K562 (cell line): ENCODE measurements at regions not wholly inside any gene's neighbourhood (a gene's known extent, or its start where the extent isn't known, plus 50 kb on each side); places are given as distances from the start of the nearest gene placed in this dataset.

ENCODE experiments used
- ATAC-seq: fragments of 200-7000 bp; cut with Tn5 transposase; 3 replicates; pipeline ENCODE4 v1.9.1; 2020; ENCODE audit warnings: moderate library complexity
- BruUV-seq: library from RNA; stranded (reverse); fragments of 400-500 nt; replicated peaks from 2 replicates; lab custom pipeline; 2021; lab: Mats Ljungman, UMichigan
- CTCF ChIA-PET: fragments of 300-600 bp; formaldehyde crosslinking; extraction: SDS; loops from one replicate; lab custom pipeline; 2021; ENCODE audit warnings: low intra/inter-chr PET ratio; lab: Yijun Ruan, JAX
- POLR2A ChIA-PET: fragments of 300-600, 350-650 bp; sonication (Branson Sonifier 250); formaldehyde crosslinking; extraction: SDS; loops from one replicate; lab custom pipeline; 2021; ENCODE audit warnings: antibody characterized with exemption, inconsistent platforms; lab: Yijun Ruan, JAX
- DNase-seq, 4 experiments: peaks; one replicate each; pipeline versions ENCODE4 v3.0.0 to v3.0.0-alpha.2; 2011 to 2018; ENCODE audit warnings: low spot score in 3 of 4, mixed read lengths in 3 of 4; ENCODE audit errors: extremely low read depth in 1 of 4
- FAIRE-seq: peaks from 2 replicates; lab custom pipeline; 2011; peaks lifted over from hg19 to GRCh38; lab: Jason Lieb, UNC
- H2AFZ ChIP-seq: 2 replicates; pipeline ENCODE4 v1.6.0; 2011; ENCODE audit warnings: low read depth, low read length, control low read depth, inconsistent platforms
- H3K27ac ChIP-seq: fragments of 200-600 bp; 3 replicates; pipeline ENCODE4 v1.8.0; 2011; ENCODE audit warnings: low read depth, mild to moderate bottlenecking, control low read depth, inconsistent platforms, low read length, moderate library complexity, mixed read lengths; ENCODE audit errors: extremely low read depth
- H3K27me3 ChIP-seq, 2 experiments: fragments of 300-600 bp in 1 of 2; 2 replicates in 1 of 2; 3 replicates in 1 of 2; pipeline versions ENCODE4 v1.6.0 to v1.8.0; 2011; ENCODE audit warnings: inconsistent platforms in 2 of 2, low read length in 2 of 2, mild to moderate bottlenecking in 1 of 2, mixed read lengths in 1 of 2, moderate library complexity in 1 of 2; ENCODE audit not compliant: control insufficient read depth in 2 of 2, insufficient read depth in 2 of 2
- H3K36me3 ChIP-seq: fragments of 300-600 bp; 3 replicates; pipeline ENCODE4 v1.8.0; 2011; ENCODE audit warnings: mild to moderate bottlenecking, low read length, inconsistent platforms; ENCODE audit not compliant: control insufficient read depth, insufficient read depth
- H3K4me1 ChIP-seq, 2 experiments: fragments of 200-600 bp in 1 of 2; replicated peaks in 1 of 2; 2 replicates in 1 of 2; 3 replicates in 1 of 2; pipeline versions ENCODE4 v1.5.1 to v1.8.0; 2011; ENCODE audit warnings: inconsistent platforms in 2 of 2, low read length in 2 of 2, mild to moderate bottlenecking in 1 of 2, mixed read lengths in 1 of 2, moderate library complexity in 1 of 2; ENCODE audit not compliant: control insufficient read depth in 2 of 2, insufficient read depth in 2 of 2
- H3K4me2 ChIP-seq: 2 replicates; pipeline ENCODE4 v1.6.1; 2011; ENCODE audit warnings: low read length, control low read depth, inconsistent platforms, mixed read lengths; ENCODE audit not compliant: insufficient read depth
- H3K4me3 ChIP-seq: fragments of 200-600 bp; sonication (generic), shearing (Covaris generic); 2 replicates; pipeline ENCODE4 v1.5.1; 2016; ENCODE audit warnings: control low read depth, inconsistent platforms
- H3K79me2 ChIP-seq: fragments of 200-600 bp; 3 replicates; pipeline ENCODE4 v1.8.0; 2011; ENCODE audit warnings: low read length, inconsistent platforms; ENCODE audit not compliant: control insufficient read depth, insufficient read depth
- H3K9ac ChIP-seq, 2 experiments: 2 replicates each; pipeline versions ENCODE4 v1.6.0 to v1.6.1; 2011; ENCODE audit warnings: low read depth in 2 of 2, low read length in 2 of 2, control low read depth in 1 of 2, inconsistent platforms in 1 of 2, mild to moderate bottlenecking in 1 of 2, mixed read lengths in 1 of 2; ENCODE audit not compliant: insufficient read depth in 1 of 2
- H3K9me1 ChIP-seq: one replicate; pipeline ENCODE4 v1.6.0; 2011; ENCODE audit warnings: inconsistent platforms, mild to moderate bottlenecking, low read length, moderate library complexity; ENCODE audit not compliant: control insufficient read depth, insufficient read depth
- H3K9me3 ChIP-seq: replicated peaks from 2 replicates; pipeline ENCODE4 v1.5.1; 2011; ENCODE audit warnings: low read depth, low read length, inconsistent platforms; ENCODE audit not compliant: control insufficient read depth, insufficient read depth
- H4K20me1 ChIP-seq: replicated peaks from 2 replicates; pipeline ENCODE4 v1.6.1; 2011; ENCODE audit warnings: low read length, inconsistent platforms, mixed read lengths; ENCODE audit not compliant: control insufficient read depth, insufficient read depth
- CLOCK ChIP-seq: fragments of 250-450 bp; sonication (Bioruptor Pico); IDR thresholded peaks from 2 replicates; pipeline ENCODE4 v1.4.0; 2020; ENCODE audit warnings: mild to moderate bottlenecking, moderate library complexity, borderline replicate concordance
- CREB1 ChIP-seq, 2 experiments: sonication (generic) in 1 of 2; formaldehyde crosslinking in 1 of 2; IDR thresholded peaks; 2 replicates each; pipeline versions ENCODE4 v1.6.1 to v1.8.0; 2012 to 2022; ENCODE audit warnings: inconsistent platforms in 1 of 2, mild to moderate bottlenecking in 1 of 2, missing genetic modification reagents in 1 of 2, moderate library complexity in 1 of 2
- E2F3 ChIP-seq: fragments of 250-450 bp; sonication (Bioruptor Pico); IDR thresholded peaks from 2 replicates; pipeline ENCODE4 v1.4.0; 2020; ENCODE audit warnings: mild to moderate bottlenecking
- HDGF ChIP-seq: fragments of 450-650 bp; IDR thresholded peaks from 2 replicates; pipeline ENCODE4 v1.6.1; 2016
- HLTF ChIP-seq: fragments of 450-650 bp; IDR thresholded peaks from 2 replicates; pipeline ENCODE4 v1.6.1; 2016
- KDM5B ChIP-seq: fragments of 200-600 bp; sonication (generic); IDR thresholded peaks from 2 replicates; pipeline ENCODE4 v1.6.1; 2012; ENCODE audit warnings: low read depth, mild to moderate bottlenecking, moderate library complexity, low read length, control low read depth, inconsistent platforms; ENCODE audit not compliant: insufficient replicate concordance
- MAZ ChIP-seq, 2 experiments: fragments of 450-650 bp in 1 of 2; sonication (generic) in 1 of 2; formaldehyde crosslinking; IDR thresholded peaks in 1 of 2; conservative IDR thresholded peaks in 1 of 2; 2 replicates each; pipeline versions ENCODE4 v1.4.0 to v1.5.0; 2020; ENCODE audit warnings: mild to moderate bottlenecking in 1 of 2, missing genetic modification reagents in 1 of 2
- MTA3 ChIP-seq: fragments of 450-650 bp; formaldehyde crosslinking; IDR thresholded peaks from 2 replicates; pipeline ENCODE4 v1.6.1; 2017; ENCODE audit warnings: mild to moderate bottlenecking, borderline replicate concordance
- NFYB ChIP-seq: IDR thresholded peaks from 2 replicates; pipeline ENCODE4 v1.6.1; 2011; ENCODE audit warnings: mild to moderate bottlenecking, moderate library complexity; ENCODE audit not compliant: insufficient read length; ENCODE audit errors: extremely low read depth
- PHTF2 ChIP-seq: fragments of 250-450 bp; sonication (Bioruptor Pico); IDR thresholded peaks from 2 replicates; pipeline ENCODE4 v1.5.0; 2021; ENCODE audit warnings: mild to moderate bottlenecking
- PML ChIP-seq: IDR thresholded peaks from 2 replicates; pipeline ENCODE4 v1.6.1; 2012; ENCODE audit warnings: low read length, inconsistent platforms
- SMAD2 ChIP-seq: fragments of 150-350 bp; IDR thresholded peaks from 2 replicates; pipeline ENCODE4 v1.6.1; 2014; ENCODE audit warnings: low read depth, mild to moderate bottlenecking, low read length
- ZFP30 ChIP-seq: fragments of 250-450 bp; sonication (Bioruptor Pico); IDR thresholded peaks from 2 replicates; pipeline ENCODE4 v1.8.0; 2022; ENCODE audit warnings: moderate library complexity, mild to moderate bottlenecking, inconsistent platforms, borderline replicate concordance
- ZNF12 ChIP-seq: sonication (generic); formaldehyde crosslinking; IDR thresholded peaks from 2 replicates; pipeline ENCODE4 v1.4.0; 2020; ENCODE audit warnings: mild to moderate bottlenecking, missing genetic modification reagents
- ZNF174 ChIP-seq: fragments of 250-450 bp; sonication (Bioruptor Pico); IDR thresholded peaks from 2 replicates; pipeline ENCODE4 v1.4.0; 2020; ENCODE audit warnings: mild to moderate bottlenecking
- ZNF41 ChIP-seq: fragments of 250-450 bp; sonication (Bioruptor Pico); conservative IDR thresholded peaks from 2 replicates; pipeline ENCODE4 v1.4.0; 2020; ENCODE audit warnings: mild to moderate bottlenecking
- ZNF583 ChIP-seq: fragments of 250-450 bp; sonication (Bioruptor Pico); IDR thresholded peaks from 2 replicates; pipeline ENCODE4 v1.4.0; 2020
- WGBS: fragments of 100-300 bp; shearing (Covaris generic); methylation state at CpG from one replicate; pipeline ENCODE4 v1.1.6; 2016; ENCODE audit warnings: low coverage, mixed read lengths; ENCODE audit not compliant: insufficient coverage; ENCODE audit errors: missing lambda C conversion rate; 5-methylcytosine and 5-hydroxymethylcytosine counted together
- in situ Hi-C: fragments of 300-500 bp; cut with MboI; formaldehyde crosslinking; loops from 4 replicates; pipeline ENCODE4 v1.15.0; 2018; ENCODE audit warnings: inconsistent platforms, mixed read lengths
- intact Hi-C: fragments of 100-400 bp; cut with micrococcal nuclease; formaldehyde crosslinking; loops from 2 replicates; pipeline ENCODE4 v1.14.2; 2022
- TF ChIP-seq, protein P1 (sequence below): IDR thresholded peaks from 2 replicates; pipeline ENCODE4 v1.6.1; 2014; ENCODE audit warnings: antibody characterized with exemption

DNA sequence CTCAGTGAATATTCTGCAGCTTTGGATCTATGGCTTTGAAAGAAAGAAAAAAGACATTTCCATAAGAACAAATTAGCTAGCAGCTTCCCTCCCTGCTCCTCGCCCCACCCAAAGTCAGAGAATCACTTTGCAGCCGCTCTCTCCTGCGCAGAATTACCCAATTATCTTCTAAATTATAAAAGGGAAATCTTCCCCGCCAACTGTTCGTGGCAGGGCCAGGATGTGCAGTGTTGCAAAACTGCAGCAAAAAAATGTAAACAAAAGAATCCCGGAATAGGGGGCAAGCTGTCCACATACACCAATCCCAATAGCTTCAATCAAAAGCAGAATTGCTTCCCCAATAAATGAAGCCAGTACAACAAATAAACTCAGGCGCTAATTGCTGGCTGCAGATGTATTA, 510.6 kb downstream of the RBFOX1 start:
- no peak for ATAC-seq
- Histone ChIP-seq H2AFZ (no peak overlapping the region), H3K27me3 (no peaks in the 10 kb centered on the region), H3K9me1 (no peaks in the 10 kb centered on the region), H3K4me3 (no peak overlapping the region), H3K27ac (no peak overlapping the region), H3K79me2 (no peaks in the 10 kb centered on the region), H4K20me1 (no peaks in the 10 kb centered on the region), H3K9me3 (no peaks in the 10 kb centered on the region), H3K4me1 (no peaks in the 10 kb centered on the region), H3K4me2 (no peak overlapping the region), H3K36me3 (no peaks in the 10 kb centered on the region), H3K9ac (no peak overlapping the region)
- no peak for TF ChIP-seq ZNF583 (CRISPR knock-in tag)
- TF ChIP-seq NFYB = no peak
- TF ChIP-seq, protein P1, sequence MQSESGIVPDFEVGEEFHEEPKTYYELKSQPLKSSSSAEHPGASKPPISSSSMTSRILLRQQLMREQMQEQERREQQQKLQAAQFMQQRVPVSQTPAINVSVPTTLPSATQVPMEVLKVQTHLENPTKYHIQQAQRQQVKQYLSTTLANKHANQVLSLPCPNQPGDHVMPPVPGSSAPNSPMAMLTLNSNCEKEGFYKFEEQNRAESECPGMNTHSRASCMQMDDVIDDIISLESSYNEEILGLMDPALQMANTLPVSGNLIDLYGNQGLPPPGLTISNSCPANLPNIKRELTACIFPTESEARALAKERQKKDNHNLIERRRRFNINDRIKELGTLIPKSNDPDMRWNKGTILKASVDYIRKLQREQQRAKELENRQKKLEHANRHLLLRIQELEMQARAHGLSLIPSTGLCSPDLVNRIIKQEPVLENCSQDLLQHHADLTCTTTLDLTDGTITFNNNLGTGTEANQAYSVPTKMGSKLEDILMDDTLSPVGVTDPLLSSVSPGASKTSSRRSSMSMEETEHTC = no peak
- no peak for TF ChIP-seq ZFP30
- no peak for TF ChIP-seq ZNF41 (CRISPR knock-in tag)
- no peak for TF ChIP-seq SMAD2
- TF ChIP-seq HDGF = no peak
- TF ChIP-seq E2F3 = no peak
- TF ChIP-seq MAZ (CRISPR knock-in tag; conservative IDR thresholded peaks at IDR 0.05 in 1 of 2, IDR thresholded peaks at IDR 0.05 in 1 of 2) = no peak
- TF ChIP-seq KDM5B = no peak
- no peak for TF ChIP-seq CREB1 (IDR thresholded peaks at IDR 0.05)
- TF ChIP-seq CREB1 (CRISPR knock-in tag; IDR thresholded peaks at IDR 0.05) = no peak
- no peak for TF ChIP-seq PML
- TF ChIP-seq ZNF174 (CRISPR knock-in tag) = no peak
- TF ChIP-seq MTA3 = no peak
- TF ChIP-seq CLOCK = no peak
- no peak for TF ChIP-seq ZNF12
- TF ChIP-seq PHTF2 (CRISPR knock-in tag) = no peak
- TF ChIP-seq HLTF = no peak
- BruUV-seq = no TSS peak
- WGBS = 71% methylated on average over 7 of the region's 7 CpGs
- ChIA-PET POLR2A (no interaction called here), CTCF (no interaction called here)
- intact Hi-C loops (no loop called here), in situ Hi-C loops (no loop called here)
- no peak for DNase-seq
- FAIRE-seq = no peak
